H9 (cell line): ENCODE measurements at regions not wholly inside any gene's neighbourhood (a gene's known extent, or its start where the extent isn't known, plus 50 kb on each side); places are given as distances from the start of the nearest gene placed in this dataset.

Experiments
- DNase-seq: peaks from one replicate; pipeline ENCODE4 v3.0.0-alpha.2; 2017
- H2AFZ ChIP-seq: one replicate; pipeline ENCODE4 v1.6.1; 2013; ENCODE audit warnings: mild to moderate bottlenecking, low read length, control low read depth, moderate library complexity
- H2AK5ac ChIP-seq: 2 replicates; pipeline ENCODE4 v1.6.1; 2013; ENCODE audit warnings: low read length, control low read depth, mixed read lengths; ENCODE audit not compliant: insufficient read length
- H2BK120ac ChIP-seq: one replicate; pipeline ENCODE4 v1.6.1; 2013; ENCODE audit warnings: low read depth, mild to moderate bottlenecking, low read length, control low read depth, inconsistent platforms; ENCODE audit not compliant: poor library complexity, severe bottlenecking
- H2BK12ac ChIP-seq: 2 replicates; pipeline ENCODE4 v1.6.1; 2013; ENCODE audit warnings: low read length, control low read depth, mixed read lengths, low read depth; ENCODE audit not compliant: insufficient read length
- H2BK15ac ChIP-seq: 2 replicates; pipeline ENCODE4 v1.6.1; 2013; ENCODE audit warnings: low read depth, low read length, control low read depth
- H2BK20ac ChIP-seq: one replicate; pipeline ENCODE4 v1.6.1; 2013; ENCODE audit warnings: low read depth, mild to moderate bottlenecking, low read length, control low read depth, inconsistent platforms; ENCODE audit not compliant: poor library complexity, severe bottlenecking
- H2BK5ac ChIP-seq: 2 replicates; pipeline ENCODE4 v1.6.1; 2013; ENCODE audit warnings: low read length, control low read depth, mixed read lengths; ENCODE audit not compliant: insufficient read length
- H3K14ac ChIP-seq: 2 replicates; pipeline ENCODE4 v1.6.1; 2013; ENCODE audit warnings: low read length, control low read depth; ENCODE audit not compliant: insufficient read depth
- H3K18ac ChIP-seq: 2 replicates; pipeline ENCODE4 v1.6.1; 2013; ENCODE audit warnings: low read depth, mild to moderate bottlenecking, mixed read lengths, low read length, control low read depth; ENCODE audit not compliant: insufficient read length
- H3K23ac ChIP-seq: 2 replicates; pipeline ENCODE4 v1.6.1; 2013; ENCODE audit warnings: low read length, control low read depth, mixed read lengths, low read depth; ENCODE audit not compliant: insufficient read length
- H3K23me2 ChIP-seq: 2 replicates; pipeline ENCODE4 v1.6.1; 2013; ENCODE audit warnings: low read depth, mild to moderate bottlenecking, mixed read lengths, low read length, control low read depth; ENCODE audit not compliant: insufficient read length, poor library complexity, severe bottlenecking
- H3K27ac ChIP-seq: 2 replicates; pipeline ENCODE4 v1.5.1; 2013; ENCODE audit warnings: low read length, control low read depth, mixed read lengths, low read depth; ENCODE audit not compliant: insufficient read length
- H3K27me3 ChIP-seq: 2 replicates; pipeline ENCODE4 v1.6.1; 2013; ENCODE audit warnings: low read length, control low read depth, inconsistent platforms; ENCODE audit not compliant: insufficient read depth
- H3K4ac ChIP-seq: 2 replicates; pipeline ENCODE4 v1.6.1; 2013; ENCODE audit warnings: low read depth, mild to moderate bottlenecking, control low read depth, inconsistent platforms, low read length, moderate library complexity
- H3K4me1 ChIP-seq: 2 replicates; pipeline ENCODE4 v1.6.1; 2013; ENCODE audit warnings: low read length, control low read depth, inconsistent platforms; ENCODE audit not compliant: insufficient read depth
- H3K4me2 ChIP-seq: 2 replicates; pipeline ENCODE4 v1.6.1; 2013; ENCODE audit warnings: low read length, control low read depth, mixed read lengths; ENCODE audit not compliant: insufficient read length, insufficient read depth
- H3K56ac ChIP-seq: 2 replicates; pipeline ENCODE4 v1.6.1; 2013; ENCODE audit warnings: low read depth, mild to moderate bottlenecking, mixed read lengths, low read length, control low read depth; ENCODE audit not compliant: insufficient read length
- H3K79me1 ChIP-seq: 2 replicates; pipeline ENCODE4 v1.6.1; 2013; ENCODE audit warnings: low read depth, mild to moderate bottlenecking, moderate library complexity, low read length, control low read depth, inconsistent platforms; ENCODE audit not compliant: insufficient read depth, poor library complexity, severe bottlenecking
- H3K79me2 ChIP-seq: 2 replicates; pipeline ENCODE4 v1.6.1; 2013; ENCODE audit warnings: low read length, control low read depth, inconsistent platforms; ENCODE audit not compliant: insufficient read depth
- H3K9ac ChIP-seq: 2 replicates; pipeline ENCODE4 v1.6.1; 2013; ENCODE audit warnings: low read length, control low read depth, mixed read lengths; ENCODE audit not compliant: insufficient read length; ENCODE audit errors: extremely low read depth
- H3K9me3 ChIP-seq: one replicate; pipeline ENCODE4 v1.6.1; 2013; ENCODE audit warnings: low read depth, low read length, inconsistent platforms; ENCODE audit not compliant: control insufficient read depth
- H3T11ph ChIP-seq: one replicate; pipeline ENCODE4 v1.6.1; 2013; ENCODE audit warnings: mild to moderate bottlenecking, low read length, control low read depth, inconsistent platforms
- H4K20me1 ChIP-seq: one replicate; pipeline ENCODE4 v1.6.1; 2013; ENCODE audit not compliant: control insufficient read depth, insufficient read length, insufficient read depth
- H4K5ac ChIP-seq: 2 replicates; pipeline ENCODE4 v1.6.1; 2013; ENCODE audit warnings: low read depth, mild to moderate bottlenecking, mixed read lengths, low read length, control low read depth; ENCODE audit not compliant: insufficient read length
- H4K8ac ChIP-seq: replicated peaks from 2 replicates; pipeline ENCODE4 v1.6.1; 2013; ENCODE audit warnings: low read length, control low read depth, mixed read lengths, low read depth; ENCODE audit not compliant: insufficient read length
- H4K91ac ChIP-seq: 2 replicates; pipeline ENCODE4 v1.6.1; 2013; ENCODE audit warnings: low read depth, mild to moderate bottlenecking, moderate library complexity, mixed read lengths, low read length, control low read depth; ENCODE audit not compliant: insufficient read length
- H3K27ac Mint-ChIP-seq, 3 experiments: 2 replicates in 2 of 3; 3 replicates in 1 of 3; pipeline ENCODE4 v1.8.0; 2020 to 2021; ENCODE audit warnings: mixed read lengths in 3 of 3, mild to moderate bottlenecking in 1 of 3, moderate library complexity in 1 of 3
- H3K27me3 Mint-ChIP-seq: 2 replicates; pipeline ENCODE4 v1.8.0; 2021; ENCODE audit warnings: low read depth, mild to moderate bottlenecking, moderate library complexity, mixed read lengths
- H3K36me3 Mint-ChIP-seq, 3 experiments: 2 replicates in 2 of 3; 3 replicates in 1 of 3; pipeline ENCODE4 v1.8.0; 2020 to 2021; ENCODE audit warnings: low read depth in 3 of 3, mixed read lengths in 3 of 3; ENCODE audit not compliant: insufficient read depth in 1 of 3
- H3K4me1 Mint-ChIP-seq, 2 experiments: 2 replicates each; pipeline ENCODE4 v1.8.0; 2020; ENCODE audit warnings: mixed read lengths in 2 of 2
- H3K4me3 Mint-ChIP-seq, 2 experiments: 2 replicates in 1 of 2; 3 replicates in 1 of 2; pipeline ENCODE4 v1.8.0; 2020 to 2021; ENCODE audit warnings: mild to moderate bottlenecking in 2 of 2, mixed read lengths in 2 of 2, moderate library complexity in 1 of 2
- H3K9me3 Mint-ChIP-seq, 2 experiments: 2 replicates in 1 of 2; 3 replicates in 1 of 2; pipeline ENCODE4 v1.8.0; 2020; ENCODE audit warnings: mild to moderate bottlenecking in 2 of 2, mixed read lengths in 2 of 2, moderate library complexity in 1 of 2
- WGBS: extraction: QIAGEN DNeasy Blood & Tissue Kit; methylation state at CpG from one replicate; pipeline ENCODE4 v1.1.7; 2013; ENCODE audit warnings: missing lambda C conversion rate, low lambda C conversion rate, mixed read lengths; ENCODE audit not compliant: insufficient read length; ENCODE audit errors: extremely low coverage; 5-methylcytosine and 5-hydroxymethylcytosine counted together
- TF ChIP-seq, protein P1 (sequence below): fragments of 200-600 bp; sonication (generic); conservative IDR thresholded peaks from 3 replicates; pipeline ENCODE4 v1.8.0; 2021; ENCODE audit warnings: antibody characterized with exemption, mild to moderate bottlenecking

DNA sequence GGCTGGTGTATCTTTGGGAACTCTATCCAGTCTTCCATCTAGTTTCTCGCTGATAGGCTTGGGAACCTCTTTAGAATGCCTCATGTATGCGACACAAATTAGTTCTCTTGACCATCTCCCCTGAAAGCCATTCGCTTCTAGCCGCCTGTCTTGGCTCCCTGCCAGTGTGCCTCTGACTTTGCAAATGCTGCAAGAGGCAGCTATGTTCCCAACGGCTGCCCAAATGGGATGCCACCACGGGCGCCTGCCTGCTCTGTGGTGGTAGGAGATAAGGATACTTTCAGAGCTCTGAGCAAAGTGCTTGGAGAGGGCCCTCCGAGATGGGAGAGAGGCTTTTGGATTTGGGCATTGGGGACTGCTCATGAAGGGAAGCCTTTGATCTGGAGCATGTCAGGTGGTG, 77.7 kb upstream of the IGFBP5 start:
- Histone ChIP-seq H3K23ac (no peak overlapping the region), H2AK5ac (no peak overlapping the region), H4K5ac (no peak overlapping the region), H3K27me3 (no peaks in the 10 kb centered on the region), H2AFZ (no peak overlapping the region), H2BK15ac (no peak overlapping the region), H3K4me1 (0 out of 2 replicates have a peak, but pooled peaks cover 2% of the 10 kb centered on the region), H2BK120ac (no peak overlapping the region), H4K8ac (no peak overlapping the region), H4K20me1 (no peaks in the 10 kb centered on the region), H3K18ac (no peak overlapping the region), H2BK20ac (no peak overlapping the region), H3K9ac (no peak overlapping the region), H2BK5ac (no peak overlapping the region), H3K4me2 (no peak overlapping the region), H3K79me2 (no peaks in the 10 kb centered on the region), H3K4ac (no peak overlapping the region), H3K79me1 (no peaks in the 10 kb centered on the region), H3K14ac (no peak overlapping the region), H3K9me3 (no peaks in the 10 kb centered on the region), H4K91ac (no peak overlapping the region), H3T11ph (no peak overlapping the region), H3K27ac (no peak overlapping the region), H2BK12ac (no peak overlapping the region), H3K56ac (no peak overlapping the region), H3K23me2 (no peaks in the 10 kb centered on the region)
- Mint-ChIP-seq H3K27me3 (peaks cover 8% of the 10 kb centered on the region), H3K4me3 (no peak overlapping the region), H3K36me3 (peaks cover 0 to 9% (median 3%) of the 10 kb centered on the region in 3 experiments; a peak in 4 of 7 replicates), H3K27ac (no peak overlapping the region), H3K9me3 (peaks cover 9 to 12% of the 10 kb centered on the region in 2 experiments), H3K4me1 (peaks cover 38 to 40% of the 10 kb centered on the region in 2 experiments)
- TF ChIP-seq, protein P1, sequence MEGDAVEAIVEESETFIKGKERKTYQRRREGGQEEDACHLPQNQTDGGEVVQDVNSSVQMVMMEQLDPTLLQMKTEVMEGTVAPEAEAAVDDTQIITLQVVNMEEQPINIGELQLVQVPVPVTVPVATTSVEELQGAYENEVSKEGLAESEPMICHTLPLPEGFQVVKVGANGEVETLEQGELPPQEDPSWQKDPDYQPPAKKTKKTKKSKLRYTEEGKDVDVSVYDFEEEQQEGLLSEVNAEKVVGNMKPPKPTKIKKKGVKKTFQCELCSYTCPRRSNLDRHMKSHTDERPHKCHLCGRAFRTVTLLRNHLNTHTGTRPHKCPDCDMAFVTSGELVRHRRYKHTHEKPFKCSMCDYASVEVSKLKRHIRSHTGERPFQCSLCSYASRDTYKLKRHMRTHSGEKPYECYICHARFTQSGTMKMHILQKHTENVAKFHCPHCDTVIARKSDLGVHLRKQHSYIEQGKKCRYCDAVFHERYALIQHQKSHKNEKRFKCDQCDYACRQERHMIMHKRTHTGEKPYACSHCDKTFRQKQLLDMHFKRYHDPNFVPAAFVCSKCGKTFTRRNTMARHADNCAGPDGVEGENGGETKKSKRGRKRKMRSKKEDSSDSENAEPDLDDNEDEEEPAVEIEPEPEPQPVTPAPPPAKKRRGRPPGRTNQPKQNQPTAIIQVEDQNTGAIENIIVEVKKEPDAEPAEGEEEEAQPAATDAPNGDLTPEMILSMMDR = no peak
- DNase-seq = no peak
- no CpG with 5 or more reads among the region's 8 CpGs for WGBS
